H1 (cell line): ENCODE measurements at regions not wholly inside any gene's neighbourhood (a gene's known extent, or its start where the extent isn't known, plus 50 kb on each side); places are given as distances from the start of the nearest gene placed in this dataset.

Source experiments
- CTCF ChIA-PET: fragments of 300-600 bp; sonication (Branson Sonifier 250); formaldehyde crosslinking; loops from one replicate; lab custom pipeline; 2021; ENCODE audit not compliant: partially characterized antibody; lab: Charles Lee
- POLR2A ChIA-PET: fragments of 300-600 bp; sonication (Branson Sonifier 250); formaldehyde crosslinking; loops from one replicate; lab custom pipeline; 2021; ENCODE audit warnings: inconsistent platforms; ENCODE audit not compliant: partially characterized antibody; lab: Charles Lee
- DNase-seq, 2 experiments: peaks; one replicate each; pipeline versions ENCODE4 v3.0.0 to v3.0.0-alpha.2; 2010 to 2022; ENCODE audit warnings: low spot score in 2 of 2, low read depth in 1 of 2, mixed read lengths in 1 of 2
- FAIRE-seq: peaks from 2 replicates; lab custom pipeline; 2011; peaks lifted over from hg19 to GRCh38; lab: Jason Lieb, UNC
- H2AFZ ChIP-seq: 2 replicates; pipeline ENCODE4 v1.8.1; 2012; ENCODE audit warnings: low read length, inconsistent platforms
- H2AK5ac ChIP-seq: 2 replicates; pipeline ENCODE4 v1.6.1; 2013; ENCODE audit warnings: low read depth, low read length
- H2BK120ac ChIP-seq: replicated peaks from 2 replicates; pipeline ENCODE3; 2013; ENCODE audit warnings: low read depth, low read length, inconsistent platforms
- H2BK12ac ChIP-seq: 2 replicates; pipeline ENCODE4 v1.6.1; 2013; ENCODE audit warnings: low read depth, low read length
- H2BK15ac ChIP-seq: 2 replicates; pipeline ENCODE4 v1.6.1; 2013; ENCODE audit warnings: low read length
- H2BK20ac ChIP-seq: 2 replicates; pipeline ENCODE4 v1.6.1; 2013; ENCODE audit warnings: low read length
- H2BK5ac ChIP-seq: 2 replicates; pipeline ENCODE4 v1.6.1; 2013; ENCODE audit warnings: low read depth, low read length
- H3K14ac ChIP-seq: 2 replicates; pipeline ENCODE4 v1.6.1; 2013; ENCODE audit warnings: inconsistent platforms; ENCODE audit not compliant: insufficient read length
- H3K18ac ChIP-seq: 2 replicates; pipeline ENCODE4 v1.6.1; 2013; ENCODE audit warnings: low read length; ENCODE audit errors: extremely low read depth
- H3K23ac ChIP-seq: 2 replicates; pipeline ENCODE4 v1.6.1; 2013; ENCODE audit warnings: inconsistent platforms; ENCODE audit not compliant: insufficient read length
- H3K23me2 ChIP-seq: 2 replicates; pipeline ENCODE4 v1.6.1; 2013; ENCODE audit warnings: low read depth, low read length
- H3K27ac ChIP-seq: 2 replicates; pipeline ENCODE4 v1.6.1; 2011; ENCODE audit warnings: low read depth, low read length, inconsistent platforms
- H3K27me3 ChIP-seq, 4 experiments: replicated peaks in 1 of 4; 1 replicate in 1 of 4; 2 replicates in 3 of 4; pipeline versions ENCODE4 v1.6.1 to v1.8.1; 2011 to 2013; ENCODE audit warnings: low read length in 3 of 4, mild to moderate bottlenecking in 3 of 4, inconsistent platforms in 2 of 4, mixed read lengths in 2 of 4, moderate library complexity in 1 of 4; ENCODE audit not compliant: control insufficient read depth in 3 of 4, insufficient read depth in 3 of 4; ENCODE audit errors: extremely low read depth in 1 of 4
- H3K36me3 ChIP-seq, 4 experiments: 2 replicates each; pipeline versions ENCODE4 v1.6.1 to v1.8.1; 2011 to 2013; ENCODE audit warnings: mild to moderate bottlenecking in 4 of 4, low read length in 3 of 4, moderate library complexity in 2 of 4, control low read depth in 1 of 4, inconsistent platforms in 1 of 4; ENCODE audit not compliant: insufficient read depth in 4 of 4, control insufficient read depth in 2 of 4
- H3K4ac ChIP-seq: replicated peaks from 2 replicates; pipeline ENCODE3; 2013; ENCODE audit warnings: low read length, low read depth, mixed read lengths, inconsistent platforms; ENCODE audit not compliant: insufficient read length
- H3K4me1 ChIP-seq, 4 experiments: replicated peaks in 1 of 4; 1 replicate in 1 of 4; 2 replicates in 3 of 4; pipeline versions ENCODE4 v1.6.1 to v1.8.1; 2011 to 2013; ENCODE audit warnings: low read length in 3 of 4, inconsistent platforms in 2 of 4, mixed read lengths in 1 of 4; ENCODE audit not compliant: insufficient read depth in 4 of 4, control insufficient read depth in 3 of 4
- H3K4me2 ChIP-seq, 2 experiments: 2 replicates each; pipeline versions ENCODE4 v1.6.1 to v1.8.1; 2011 to 2013; ENCODE audit warnings: low read depth in 2 of 2, low read length in 2 of 2, control low read depth in 1 of 2, inconsistent platforms in 1 of 2, mild to moderate bottlenecking in 1 of 2; ENCODE audit not compliant: insufficient read depth in 1 of 2
- H3K4me3 ChIP-seq, 4 experiments: fragments of 200-600, 300-600 bp in 1 of 4; sonication (generic), shearing (Covaris generic), sonication (Bioruptor Twin) in 1 of 4; 2 replicates each; pipeline versions ENCODE4 v1.5.1 to v1.8.1; 2011 to 2016; ENCODE audit warnings: low read length in 4 of 4, low read depth in 3 of 4, control low read depth in 2 of 4, inconsistent platforms in 2 of 4, mild to moderate bottlenecking in 2 of 4, mixed read lengths in 1 of 4, moderate library complexity in 1 of 4; ENCODE audit not compliant: insufficient read depth in 2 of 4; ENCODE audit errors: extremely low read depth in 1 of 4
- H3K56ac ChIP-seq: replicated peaks from 2 replicates; pipeline ENCODE3; 2013; ENCODE audit warnings: low read depth, mild to moderate bottlenecking, mixed read lengths, low read length, inconsistent platforms; ENCODE audit not compliant: insufficient read length
- H3K79me1 ChIP-seq: 2 replicates; pipeline ENCODE4 v1.6.1; 2013; ENCODE audit warnings: low read depth, low read length, control low read depth
- H3K79me2 ChIP-seq, 2 experiments: 2 replicates each; pipeline versions ENCODE4 v1.6.1 to v1.8.1; 2012 to 2013; ENCODE audit warnings: low read length in 2 of 2, mild to moderate bottlenecking in 2 of 2, inconsistent platforms in 1 of 2; ENCODE audit not compliant: insufficient read depth in 2 of 2, control insufficient read depth in 1 of 2
- H3K9ac ChIP-seq, 4 experiments: replicated peaks in 1 of 4; 1 replicate in 1 of 4; 2 replicates in 3 of 4; pipeline versions ENCODE4 v1.6.1 to v1.8.1; 2011 to 2013; ENCODE audit warnings: low read depth in 3 of 4, low read length in 3 of 4, control low read depth in 2 of 4, mild to moderate bottlenecking in 2 of 4, moderate library complexity in 2 of 4, inconsistent platforms in 1 of 4; ENCODE audit errors: extremely low read depth in 1 of 4
- H3K9me3 ChIP-seq, 2 experiments: 2 replicates each; pipeline versions ENCODE4 v1.6.1 to v1.8.1; 2012 to 2013; ENCODE audit warnings: mild to moderate bottlenecking in 2 of 2, moderate library complexity in 2 of 2, control low read depth in 1 of 2, inconsistent platforms in 1 of 2, low read depth in 1 of 2, low read length in 1 of 2, mixed read lengths in 1 of 2; ENCODE audit not compliant: insufficient read depth in 2 of 2
- H4K20me1 ChIP-seq, 2 experiments: replicated peaks in 1 of 2; 2 replicates each; pipeline versions ENCODE3 to v1.8.1; 2011 to 2013; ENCODE audit warnings: inconsistent platforms in 2 of 2, low read length in 2 of 2, mild to moderate bottlenecking in 1 of 2; ENCODE audit not compliant: insufficient read depth in 2 of 2, control insufficient read depth in 1 of 2
- H4K5ac ChIP-seq: 2 replicates; pipeline ENCODE4 v1.6.1; 2013; ENCODE audit warnings: low read length, low read depth, mixed read lengths, inconsistent platforms; ENCODE audit not compliant: insufficient read length
- H4K8ac ChIP-seq: 2 replicates; pipeline ENCODE4 v1.8.0; 2013; ENCODE audit warnings: mild to moderate bottlenecking, moderate library complexity, low read length, inconsistent platforms; ENCODE audit not compliant: insufficient read depth; ENCODE audit errors: extremely low read depth
- H4K91ac ChIP-seq: replicated peaks from 2 replicates; pipeline ENCODE3; 2013; ENCODE audit warnings: low read length, mixed read lengths, inconsistent platforms; ENCODE audit not compliant: insufficient read length
- WGBS, 2 experiments: shearing (Covaris generic) in 1 of 2; methylation state at CpG; one replicate each; pipeline versions ENCODE4 v1.1.6 to v1.1.7; 2013 to 2015; ENCODE audit warnings: low lambda C conversion rate in 2 of 2, mixed read lengths in 2 of 2, inconsistent platforms in 1 of 2, low coverage in 1 of 2, missing lambda C conversion rate in 1 of 2; ENCODE audit not compliant: insufficient replicate concordance in 2 of 2, insufficient coverage in 1 of 2, insufficient read length in 1 of 2; ENCODE audit errors: extremely low coverage in 1 of 2, missing lambda C conversion rate in 1 of 2; 5-methylcytosine and 5-hydroxymethylcytosine counted together
- TF ChIP-seq, protein P1 (sequence below), 3 experiments: IDR thresholded peaks; 1 replicate in 2 of 3; 2 replicates in 1 of 3; pipeline versions ENCODE4 v1.5.1 to v1.6.1; 2011; ENCODE audit warnings: low read length in 3 of 3, mild to moderate bottlenecking in 3 of 3, inconsistent platforms in 2 of 3, low read depth in 1 of 3, moderate library complexity in 1 of 3; ENCODE audit not compliant: insufficient read depth in 1 of 3; ENCODE audit errors: control extremely low read depth in 1 of 3

DNA sequence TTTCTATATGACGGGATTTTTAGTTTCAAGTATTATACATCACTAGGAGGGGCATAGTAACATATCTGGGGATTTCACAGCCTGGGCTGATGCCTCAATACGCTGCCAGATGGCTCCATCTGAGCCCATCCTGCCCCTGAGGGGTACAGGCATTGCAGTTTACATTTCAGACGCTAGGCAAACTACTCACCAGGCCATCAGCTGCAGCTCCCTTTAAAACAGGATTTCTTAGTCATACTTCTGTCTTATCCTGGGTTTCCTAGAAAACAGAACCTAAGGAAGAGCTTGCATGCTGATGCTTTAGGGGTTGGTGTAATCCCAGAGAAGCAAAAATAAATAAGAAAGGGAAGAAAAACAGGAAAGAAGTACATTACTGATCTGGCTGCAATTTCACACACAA lies 372.8 kb upstream of the PIK3R1 start:
- ChIA-PET POLR2A (no interaction called here), CTCF (interaction anchor here (0.7 to 2.3 kb wide), 7 partner anchors 12 to 410 kb away, joined by 3 to 9 read pairs (median 3); no protein-coding TSS in a partner anchor)
- H2AK5ac ChIP-seq, result no peak overlapping the region
- H3K23ac ChIP-seq, result no peak overlapping the region
- H2BK120ac ChIP-seq, result no peak overlapping the region
- H3K56ac ChIP-seq, result no peak overlapping the region
- H3K9ac ChIP-seq, result no peak overlapping the region
- no peak overlapping the region for H3K4me2 ChIP-seq
- H3K14ac ChIP-seq, result no peak overlapping the region
- no peak overlapping the region for H3K18ac ChIP-seq
- H3K23me2 ChIP-seq, result no peaks in the 10 kb centered on the region
- H2BK12ac ChIP-seq, result no peak overlapping the region
- no peaks in the 10 kb centered on the region for H3K9me3 ChIP-seq
- 66% methylated on average over 3 of the region's 3 CpGs; no CpG with 5 or more reads in 1 of the 2 experiments for WGBS, 2 experiments
- H2BK20ac ChIP-seq, result no peak overlapping the region
- H3K4ac ChIP-seq, result no peak overlapping the region
- no peak overlapping the region for H2AFZ ChIP-seq
- peak; percentile 65 for FAIRE-seq
- H4K5ac ChIP-seq, result no peak overlapping the region
- no peaks in the 10 kb centered on the region for H3K27me3 ChIP-seq
- H3K4me3 ChIP-seq, result no peak overlapping the region
- no peaks in the 10 kb centered on the region for H3K79me2 ChIP-seq
- DNase-seq, result peak in 1 of 2 experiments; percentile 7
- H3K27ac ChIP-seq, result no peak overlapping the region
- H2BK15ac ChIP-seq, result no peak overlapping the region
- no peaks in the 10 kb centered on the region for H3K36me3 ChIP-seq
- no peak overlapping the region for H4K91ac ChIP-seq
- H3K4me1 ChIP-seq, result peaks cover 0 to 6% (median 3%) of the 10 kb centered on the region in 4 experiments; a peak in 3 of 7 replicates
- no peaks in the 10 kb centered on the region for H3K79me1 ChIP-seq
- H2BK5ac ChIP-seq, result no peak overlapping the region
- H4K8ac ChIP-seq, result no peak overlapping the region
- H4K20me1 ChIP-seq, result no peaks in the 10 kb centered on the region
- TF ChIP-seq, protein P1, sequence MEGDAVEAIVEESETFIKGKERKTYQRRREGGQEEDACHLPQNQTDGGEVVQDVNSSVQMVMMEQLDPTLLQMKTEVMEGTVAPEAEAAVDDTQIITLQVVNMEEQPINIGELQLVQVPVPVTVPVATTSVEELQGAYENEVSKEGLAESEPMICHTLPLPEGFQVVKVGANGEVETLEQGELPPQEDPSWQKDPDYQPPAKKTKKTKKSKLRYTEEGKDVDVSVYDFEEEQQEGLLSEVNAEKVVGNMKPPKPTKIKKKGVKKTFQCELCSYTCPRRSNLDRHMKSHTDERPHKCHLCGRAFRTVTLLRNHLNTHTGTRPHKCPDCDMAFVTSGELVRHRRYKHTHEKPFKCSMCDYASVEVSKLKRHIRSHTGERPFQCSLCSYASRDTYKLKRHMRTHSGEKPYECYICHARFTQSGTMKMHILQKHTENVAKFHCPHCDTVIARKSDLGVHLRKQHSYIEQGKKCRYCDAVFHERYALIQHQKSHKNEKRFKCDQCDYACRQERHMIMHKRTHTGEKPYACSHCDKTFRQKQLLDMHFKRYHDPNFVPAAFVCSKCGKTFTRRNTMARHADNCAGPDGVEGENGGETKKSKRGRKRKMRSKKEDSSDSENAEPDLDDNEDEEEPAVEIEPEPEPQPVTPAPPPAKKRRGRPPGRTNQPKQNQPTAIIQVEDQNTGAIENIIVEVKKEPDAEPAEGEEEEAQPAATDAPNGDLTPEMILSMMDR (IDR thresholded peaks at IDR 0.05; ENCODE audit: control extremely low read depth in 1 of 3, insufficient read depth in 1 of 3, low read depth in 1 of 3, low read length in 3 of 3), result peak; percentile 42 to 57 (median 49)
